ENCODE measurements at regions not wholly inside any gene's neighbourhood (a gene's known extent, or its start where the extent isn't known, plus 50 kb on each side); places are given as distances from the start of the nearest gene placed in this dataset.

- TF ChIP-seq, protein P1, sequence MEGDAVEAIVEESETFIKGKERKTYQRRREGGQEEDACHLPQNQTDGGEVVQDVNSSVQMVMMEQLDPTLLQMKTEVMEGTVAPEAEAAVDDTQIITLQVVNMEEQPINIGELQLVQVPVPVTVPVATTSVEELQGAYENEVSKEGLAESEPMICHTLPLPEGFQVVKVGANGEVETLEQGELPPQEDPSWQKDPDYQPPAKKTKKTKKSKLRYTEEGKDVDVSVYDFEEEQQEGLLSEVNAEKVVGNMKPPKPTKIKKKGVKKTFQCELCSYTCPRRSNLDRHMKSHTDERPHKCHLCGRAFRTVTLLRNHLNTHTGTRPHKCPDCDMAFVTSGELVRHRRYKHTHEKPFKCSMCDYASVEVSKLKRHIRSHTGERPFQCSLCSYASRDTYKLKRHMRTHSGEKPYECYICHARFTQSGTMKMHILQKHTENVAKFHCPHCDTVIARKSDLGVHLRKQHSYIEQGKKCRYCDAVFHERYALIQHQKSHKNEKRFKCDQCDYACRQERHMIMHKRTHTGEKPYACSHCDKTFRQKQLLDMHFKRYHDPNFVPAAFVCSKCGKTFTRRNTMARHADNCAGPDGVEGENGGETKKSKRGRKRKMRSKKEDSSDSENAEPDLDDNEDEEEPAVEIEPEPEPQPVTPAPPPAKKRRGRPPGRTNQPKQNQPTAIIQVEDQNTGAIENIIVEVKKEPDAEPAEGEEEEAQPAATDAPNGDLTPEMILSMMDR (IDR thresholded peaks at IDR 0.05): no peak
- no peak for TF ChIP-seq POLR2AphosphoS5 (IDR thresholded peaks at IDR 0.05)
- TF ChIP-seq POLR2A (IDR thresholded peaks at IDR 0.05): no peak
- TF ChIP-seq EP300 (IDR thresholded peaks at IDR 0.05; ENCODE audit: low read depth): no peak
Observed at GRCh38 chr2:167784084-167784425, 463.3 kb downstream of the STK39 start.

Measured in transverse colon (tissue), 4 donors.